Right kidney (tissue), 1 donor: ENCODE measurements at regions not wholly inside any gene's neighbourhood (a gene's known extent, or its start where the extent isn't known, plus 50 kb on each side); places are given as distances from the start of the nearest gene placed in this dataset.

ENCODE experiments used
- DNase-seq: peaks from one replicate; pipeline ENCODE4 v3.0.0-alpha.2; 2016

- DNase-seq: no peak
Observed at GRCh38 chr18:40642692-40643229, 1312.3 kb upstream of the PIK3C3 start.

DNA sequence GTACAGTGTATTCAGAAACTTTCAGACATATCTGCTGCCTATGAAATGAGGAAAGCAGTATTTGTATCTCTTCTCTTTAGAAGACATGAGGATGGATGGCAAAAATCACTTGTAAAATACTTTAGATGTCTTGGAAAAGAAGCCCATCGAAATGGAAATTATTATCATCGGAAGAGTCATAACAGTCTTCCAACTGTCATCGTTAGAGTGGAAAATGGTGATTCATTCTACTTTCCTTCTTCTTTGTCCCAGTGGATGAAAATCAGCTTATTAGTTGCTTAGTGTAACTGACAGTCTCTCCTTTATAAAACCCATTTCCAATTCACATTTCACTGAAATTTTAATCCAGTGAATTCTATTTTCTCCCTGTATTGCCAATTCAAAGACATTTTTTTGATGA is 1323.7 kb upstream of the PIK3C3 start:
- DNase-seq: no peak

DNA sequence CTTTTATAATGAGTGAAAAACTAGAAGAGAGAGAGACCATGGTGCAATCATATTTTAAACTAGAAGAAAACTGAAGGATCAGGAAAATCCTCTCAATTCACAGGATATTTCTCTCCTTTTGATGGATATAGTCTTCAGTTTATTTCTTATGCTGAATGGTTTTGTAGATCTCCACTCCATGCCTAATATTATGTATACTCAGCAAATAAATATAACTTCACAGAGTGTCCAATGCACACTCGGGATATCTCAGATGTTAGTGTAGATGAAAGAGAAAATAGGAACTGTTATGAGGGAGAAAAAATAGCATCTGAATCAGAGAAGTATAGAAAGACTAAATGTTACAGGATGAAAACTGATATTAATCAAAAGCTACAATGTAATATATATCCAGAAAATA is 1324.5 kb upstream of the PIK3C3 start:
- DNase-seq: no peak

- no peak for DNase-seq
Observed at GRCh38 chr18:40624959-40625358, 1330.1 kb upstream of the PIK3C3 start.

DNA sequence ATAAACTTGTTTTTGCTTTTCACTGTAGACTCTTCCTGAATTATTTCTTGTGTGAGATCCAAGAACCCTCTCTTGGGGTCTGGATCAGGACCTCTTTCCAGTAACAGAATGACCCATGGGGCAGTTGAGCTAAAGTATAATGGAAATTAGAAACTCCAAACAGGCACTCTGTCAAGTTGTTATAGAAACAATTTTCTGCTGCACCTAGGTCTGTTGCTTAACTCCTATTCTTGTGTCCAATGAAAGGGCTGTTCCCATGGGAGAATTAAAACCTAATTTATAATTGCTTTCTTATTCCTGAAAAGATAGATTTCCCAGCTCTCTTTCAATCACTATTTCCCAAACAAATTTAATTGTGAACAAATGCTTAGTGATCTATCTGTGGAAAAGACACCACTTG is 1341.3 kb upstream of the PIK3C3 start:
- DNase-seq: no peak

DNA sequence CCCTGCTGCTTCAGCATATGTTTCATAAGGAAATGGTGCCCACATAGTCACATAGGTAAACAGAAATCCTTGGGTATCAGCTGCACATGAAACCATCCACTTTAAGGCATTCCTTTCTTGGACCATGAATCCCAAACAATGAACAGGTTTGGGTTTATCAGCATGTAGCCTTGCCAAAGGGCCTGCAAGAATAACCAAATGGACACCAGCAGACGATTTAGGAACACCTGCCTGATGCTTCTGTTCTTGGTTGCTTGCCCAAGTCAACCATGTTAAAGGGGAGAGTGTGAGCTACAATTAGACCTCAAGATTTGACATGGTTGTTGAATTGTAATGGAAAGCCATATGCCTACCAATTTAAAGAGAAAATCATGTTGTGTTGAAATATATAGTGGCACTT is 1342.7 kb upstream of the PIK3C3 start:
- DNase-seq: no peak

DNA sequence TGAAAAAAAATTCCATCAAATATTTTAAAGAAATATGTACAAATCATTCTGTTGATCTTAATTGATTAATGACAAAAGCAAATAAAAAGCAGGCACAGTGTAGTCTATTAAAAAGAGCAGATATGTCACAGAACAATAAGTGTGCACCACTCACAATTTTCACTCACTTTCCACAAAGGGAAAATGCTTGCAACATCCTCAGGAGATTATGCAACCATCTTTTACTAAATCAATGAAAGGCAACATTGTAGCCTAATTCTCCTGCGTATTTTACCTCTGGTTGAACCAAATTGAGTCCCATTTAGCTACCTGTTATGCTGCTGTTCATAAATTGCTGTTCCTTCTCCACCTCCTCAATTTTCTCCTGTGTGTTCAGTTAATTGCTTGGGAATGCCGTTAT is 1346.8 kb upstream of the PIK3C3 start:
- DNase-seq: no peak

- DNase-seq: no peak
Observed at GRCh38 chr18:40607542-40608148, 1347.4 kb upstream of the PIK3C3 start.

GRCh38 chr18:40606996-40607395 is 1348.0 kb upstream of the PIK3C3 start:
- no peak for DNase-seq

- no peak for DNase-seq
Observed at GRCh38 chr18:40583671-40584070, 1371.4 kb upstream of the PIK3C3 start.

DNA sequence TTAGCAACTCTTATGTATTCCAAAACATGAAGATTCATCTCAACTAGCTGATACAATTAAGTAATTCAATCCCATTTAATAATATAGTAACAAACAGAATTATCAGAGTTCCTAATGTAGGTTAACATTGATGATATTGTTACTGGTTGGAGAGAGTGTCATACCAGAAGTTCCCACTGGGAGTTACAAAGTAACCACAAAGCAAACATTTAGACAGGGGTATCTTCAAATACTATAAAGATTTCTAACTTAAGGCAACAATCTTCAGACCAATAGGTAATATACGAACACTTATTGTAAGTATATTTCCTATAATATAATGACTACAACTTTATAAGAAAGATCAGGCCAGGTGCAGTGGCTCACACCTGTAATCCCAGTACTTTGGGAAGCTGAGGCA is 1372.9 kb upstream of the PIK3C3 start:
- no peak for DNase-seq

DNA sequence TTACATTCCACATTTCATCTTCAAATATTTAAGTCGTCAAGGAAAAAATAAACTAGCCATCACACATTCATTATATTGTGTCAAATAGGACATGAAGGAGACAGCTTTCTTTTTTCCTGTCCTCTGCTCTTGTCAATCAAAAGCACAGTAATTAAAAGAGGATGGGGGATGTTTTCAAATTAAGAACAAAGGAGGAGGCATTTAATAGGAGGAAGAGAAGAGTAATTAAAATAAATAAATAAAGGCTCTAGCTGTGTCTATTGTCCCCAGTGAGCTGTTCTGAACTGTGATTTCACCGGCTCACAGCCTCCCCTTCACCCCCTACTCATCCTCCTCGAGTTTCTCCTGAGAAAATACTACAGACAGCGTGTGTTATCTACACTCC is 1377.1 kb upstream of the PIK3C3 start:
- no peak for DNase-seq

DNA sequence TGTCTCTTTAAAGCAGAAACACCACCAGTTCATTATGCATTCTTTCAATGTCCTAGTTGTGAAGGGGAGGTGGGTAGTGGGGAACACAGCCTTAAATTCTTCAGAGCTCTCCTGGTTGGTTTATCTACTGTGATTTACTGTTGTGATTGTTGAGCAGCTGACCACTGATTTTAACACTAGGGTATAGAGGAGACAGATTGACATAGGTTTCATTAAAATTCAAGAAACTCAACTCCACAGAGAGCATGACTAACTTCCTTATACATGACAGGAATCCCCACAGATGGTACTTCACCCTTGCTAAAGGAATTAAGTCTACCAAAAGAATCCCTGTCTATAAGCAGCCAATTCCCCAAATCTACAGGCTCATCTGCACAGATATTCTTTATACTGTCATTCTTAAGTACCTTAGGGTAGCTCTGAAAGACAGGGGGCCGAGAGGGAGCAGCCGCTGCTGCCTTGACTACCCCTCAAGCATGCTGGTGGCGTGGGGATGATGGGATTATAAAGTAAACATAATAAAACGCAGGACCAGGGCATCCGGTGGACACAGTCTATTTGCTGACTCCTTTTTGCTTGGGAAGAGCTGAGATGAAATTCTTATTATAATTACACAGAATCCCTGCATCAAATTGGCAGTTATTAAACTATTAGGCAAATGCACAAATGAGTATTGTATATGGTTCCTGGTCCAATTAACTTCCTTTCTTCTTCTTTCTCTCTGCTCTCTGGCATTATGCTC is 1377.6 kb upstream of the PIK3C3 start:
- peak; percentile 9 for DNase-seq

DNA sequence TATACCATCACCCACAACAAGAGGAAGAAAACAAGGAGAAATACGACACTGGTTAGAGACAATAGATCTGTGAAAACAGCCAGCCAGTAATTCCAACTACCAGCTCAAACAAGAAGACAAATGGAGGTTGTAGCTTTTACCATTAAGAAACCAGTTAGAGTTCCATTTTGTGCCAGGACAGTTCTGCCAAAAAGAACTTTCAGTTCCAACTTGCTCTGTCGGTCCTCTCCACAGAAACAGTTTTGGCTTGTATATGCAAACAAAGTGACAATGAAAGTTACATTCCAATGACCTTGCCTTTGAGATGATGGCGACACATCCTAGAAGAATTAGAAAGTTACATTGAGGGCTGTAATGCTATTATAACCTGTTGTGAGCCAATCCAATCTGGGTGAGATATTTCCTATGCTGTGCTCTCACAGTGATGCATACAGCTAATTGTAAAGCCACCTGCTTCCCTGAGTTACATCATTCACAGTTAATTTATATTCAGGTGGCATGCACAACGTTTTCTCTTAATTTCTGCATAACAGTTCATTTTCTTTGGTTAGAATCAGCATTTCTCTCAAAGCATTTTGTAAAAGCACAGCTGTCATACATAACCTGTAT is 1378.4 kb upstream of the PIK3C3 start:
- no peak for DNase-seq

GRCh38 chr18:40570615-40571014 is 1384.4 kb upstream of the PIK3C3 start:
- no peak for DNase-seq

- DNase-seq: no peak
Observed at GRCh38 chr18:40569605-40570004, 1385.4 kb upstream of the PIK3C3 start.

- DNase-seq: no peak
Observed at GRCh38 chr18:40566510-40566844, 1388.6 kb upstream of the PIK3C3 start.

- no peak for DNase-seq
Observed at GRCh38 chr18:40565805-40566509, 1389.1 kb upstream of the PIK3C3 start.

DNA sequence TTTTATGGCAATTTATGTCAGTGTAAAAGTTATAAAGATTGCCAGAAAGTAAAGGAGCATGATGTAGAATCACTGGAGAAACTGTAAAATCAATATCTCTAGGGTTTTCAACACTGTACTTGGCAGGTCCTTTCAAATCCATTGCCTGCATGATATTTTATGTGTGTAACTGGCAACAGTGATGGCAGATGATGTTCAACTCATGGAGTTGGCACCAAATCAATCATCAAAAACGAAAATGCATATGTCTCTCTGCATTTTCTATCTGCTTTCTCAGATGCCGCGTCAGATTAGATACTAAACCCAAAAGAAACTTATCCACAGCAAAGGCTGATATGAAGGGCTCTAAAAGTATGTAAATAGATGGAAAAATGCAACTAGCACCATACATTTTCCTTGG is 1395.5 kb upstream of the PIK3C3 start:
- DNase-seq: no peak

- no peak for DNase-seq
Observed at GRCh38 chr18:40558706-40559392, 1396.2 kb upstream of the PIK3C3 start.

DNA sequence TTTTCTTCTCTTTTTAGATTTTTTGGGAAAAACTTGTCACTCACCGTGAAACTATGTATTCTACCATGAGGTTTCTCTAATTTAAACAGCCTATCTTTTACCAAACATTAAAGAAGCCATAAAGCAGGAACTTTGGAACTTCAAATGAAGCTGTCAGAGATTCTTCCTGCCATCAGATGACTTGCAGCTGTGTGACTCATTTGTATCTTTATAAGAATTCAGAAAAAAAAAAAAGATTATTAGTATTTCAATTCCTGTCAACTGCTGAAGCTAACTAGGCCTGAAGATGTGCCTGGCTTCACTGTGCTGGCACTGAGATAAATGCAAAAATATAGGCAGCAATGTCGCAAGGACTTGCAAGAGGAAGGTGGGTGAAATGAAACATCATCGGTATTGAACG is 1399.1 kb upstream of the PIK3C3 start:
- no peak for DNase-seq

GRCh38 chr18:40553029-40553428 is 1402.0 kb upstream of the PIK3C3 start:
- no peak for DNase-seq

DNA sequence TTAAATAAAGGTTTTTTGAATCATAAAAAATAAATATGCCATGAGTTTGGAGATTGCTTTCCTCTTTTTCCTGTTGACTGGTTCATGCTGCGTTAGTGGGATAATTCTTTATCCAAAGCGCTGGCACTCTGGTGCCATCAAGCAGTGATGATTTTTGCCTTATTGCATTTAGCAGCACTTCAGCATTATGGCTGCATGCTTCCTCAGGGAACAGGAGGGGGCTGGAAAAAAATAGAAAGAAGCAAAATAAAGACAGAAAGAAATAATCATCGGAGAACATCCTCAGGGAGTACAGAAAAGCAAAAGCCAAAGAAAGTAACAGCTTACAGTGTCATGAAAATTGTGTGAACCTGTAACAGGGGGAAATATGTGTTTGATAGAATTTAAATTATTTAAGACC is 1408.2 kb upstream of the PIK3C3 start:
- DNase-seq: no peak
